Fibroblast of upper back skin (primary cell): ENCODE measurements at regions not wholly inside any gene's neighbourhood (a gene's known extent, or its start where the extent isn't known, plus 50 kb on each side); places are given as distances from the start of the nearest gene placed in this dataset.
A peak's percentile ranks its signal among the peaks of the same experiment; 100 is the strongest.

Experiments used
- DNase-seq: peaks from one replicate; pipeline ENCODE4 v3.0.0-alpha.2; 2013

DNA sequence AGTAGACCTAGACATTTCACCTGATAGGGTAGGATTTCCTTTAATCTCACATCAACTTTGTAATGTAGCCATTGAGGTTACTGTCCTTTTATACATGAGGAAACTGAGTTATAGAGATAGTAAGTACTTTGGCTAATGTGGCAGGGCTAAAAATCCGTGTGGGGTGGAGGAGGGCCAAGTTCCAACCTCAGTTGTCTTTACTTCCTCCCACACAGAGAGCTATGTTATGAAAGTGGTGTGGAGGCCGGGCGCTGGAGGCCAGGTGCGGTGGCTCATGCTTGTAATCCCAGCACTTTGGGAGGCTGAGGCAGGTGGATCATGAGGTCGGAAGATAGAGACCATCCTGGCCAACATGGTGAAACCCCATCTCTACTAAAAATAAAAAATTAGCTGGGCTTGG, 173.3 kb downstream of the PALM2AKAP2 start:
- no peak for DNase-seq

DNA sequence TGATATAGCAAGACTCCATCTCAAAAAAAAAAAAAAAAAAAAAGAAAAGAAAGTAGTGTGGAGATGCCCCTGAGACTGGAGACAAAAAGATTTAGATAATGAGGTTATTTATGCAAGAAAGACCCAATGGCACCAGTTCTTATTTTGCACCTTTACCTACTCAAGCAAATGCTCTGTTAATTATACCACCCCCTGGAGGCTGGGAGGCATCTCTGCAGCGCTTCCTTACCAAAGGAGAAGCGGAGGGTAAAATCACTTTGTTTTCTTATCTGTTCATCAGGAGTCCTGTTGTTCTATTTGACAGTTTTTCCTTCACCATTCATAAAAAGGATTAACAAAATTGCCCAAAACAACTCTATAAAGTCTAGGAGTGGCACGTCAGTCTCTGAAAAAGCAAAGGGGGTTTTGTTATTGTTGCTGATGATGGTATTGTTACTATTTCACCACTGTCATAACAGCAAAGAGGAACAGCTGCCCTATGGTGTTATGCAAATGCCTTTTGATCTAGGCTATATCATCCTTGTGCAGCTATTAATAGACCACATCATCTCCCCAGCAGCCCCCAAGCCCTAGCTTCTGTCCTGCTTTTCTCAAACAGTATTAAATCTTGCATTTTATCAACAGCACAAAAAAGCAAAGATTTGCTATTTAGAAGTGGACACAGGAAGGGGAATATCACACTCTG, 174.0 kb downstream of the PALM2AKAP2 start:
- no peak for DNase-seq

DNA sequence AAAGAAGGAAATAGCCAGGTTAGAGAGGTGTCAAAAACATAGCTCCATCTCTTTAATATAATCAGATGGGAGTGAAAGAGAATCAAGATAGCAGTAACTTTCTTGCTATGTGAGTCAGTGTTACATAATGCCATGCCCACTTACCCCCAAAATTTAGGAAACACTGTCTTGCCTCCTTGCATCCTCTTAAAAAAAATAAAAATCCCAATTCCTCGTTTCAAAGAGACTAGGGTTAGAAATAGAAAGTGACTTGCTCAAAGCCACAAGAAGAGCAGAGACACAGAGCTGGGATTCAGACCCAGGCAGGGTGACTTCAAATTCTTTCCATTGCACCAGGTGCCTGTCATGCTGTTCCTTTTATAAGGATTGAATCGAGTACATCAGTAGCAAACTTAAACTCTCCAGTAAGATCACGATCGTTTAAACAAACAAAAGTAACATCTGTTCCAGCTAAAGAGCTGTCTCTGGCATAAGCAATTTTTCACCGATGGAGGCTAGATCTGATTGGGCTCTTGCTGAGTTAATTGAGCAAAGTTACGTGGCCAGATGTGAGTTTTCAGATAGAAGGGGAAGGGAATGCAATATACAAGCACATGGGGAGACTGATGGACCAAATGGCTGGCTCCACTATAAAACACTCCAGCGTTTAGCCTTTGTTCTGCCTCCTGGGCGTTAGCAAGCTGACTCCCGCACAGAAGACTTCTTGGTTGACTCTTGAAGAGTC, 176.9 kb downstream of the PALM2AKAP2 start:
- DNase-seq = peak; percentile 34

DNA sequence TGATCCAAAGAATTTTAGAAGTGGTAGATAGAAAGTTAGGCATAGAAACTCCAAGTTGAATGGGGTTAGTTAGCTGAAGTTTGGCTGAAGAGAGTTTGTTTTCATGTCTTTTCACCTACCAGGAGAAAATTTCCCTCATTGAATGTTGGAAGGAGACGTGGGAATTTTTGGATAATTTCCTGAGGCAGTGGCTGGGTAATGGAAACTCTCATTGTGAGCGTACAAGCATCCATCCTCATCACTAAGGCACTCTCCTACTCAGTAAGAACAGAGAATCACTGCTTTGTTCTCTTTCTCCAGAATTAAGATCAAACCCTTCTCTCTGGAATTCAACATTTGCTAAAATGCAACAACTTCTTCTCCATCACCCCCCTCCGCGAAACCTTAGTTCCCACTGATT, 179.7 kb downstream of the PALM2AKAP2 start:
- DNase-seq = no peak

DNA sequence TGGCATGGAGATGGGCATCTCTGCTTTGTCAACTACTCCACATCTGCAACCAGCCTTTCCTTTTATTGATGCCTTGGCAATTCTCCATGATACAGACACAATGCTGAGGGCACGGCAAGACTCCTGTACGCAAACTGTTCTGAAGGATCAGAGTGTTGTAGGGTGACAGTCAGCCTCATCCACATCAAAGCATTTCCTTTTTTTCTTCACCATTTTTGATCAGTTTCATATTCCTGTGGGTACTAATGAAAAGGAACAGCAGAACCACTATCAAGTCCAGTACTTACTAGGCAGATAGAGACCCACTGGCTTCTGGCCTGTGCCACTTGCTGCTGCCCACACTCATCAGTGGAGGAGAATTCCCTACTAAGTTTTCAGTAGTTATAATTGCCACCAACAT, 181.6 kb downstream of the PALM2AKAP2 start:
- no peak for DNase-seq

DNA sequence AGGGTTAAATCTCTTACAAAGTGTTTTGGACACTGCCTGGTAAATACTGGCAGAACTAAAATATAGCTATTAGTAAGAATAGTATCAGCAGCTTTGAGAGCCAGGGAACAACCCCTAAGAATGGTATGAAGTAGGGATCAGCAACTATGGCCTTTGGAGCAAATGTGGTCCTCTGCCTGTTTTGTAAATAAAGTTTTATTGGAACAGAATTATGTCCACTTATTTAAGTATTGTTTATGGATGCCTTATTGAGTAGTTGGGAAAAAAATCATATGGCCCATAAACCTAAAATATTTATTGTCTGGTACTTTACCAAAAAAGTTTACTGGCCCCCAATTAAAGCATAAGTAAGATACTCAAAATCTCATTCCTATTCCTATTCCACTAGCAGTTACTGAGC, 182.2 kb downstream of the PALM2AKAP2 start:
- no peak for DNase-seq

DNA sequence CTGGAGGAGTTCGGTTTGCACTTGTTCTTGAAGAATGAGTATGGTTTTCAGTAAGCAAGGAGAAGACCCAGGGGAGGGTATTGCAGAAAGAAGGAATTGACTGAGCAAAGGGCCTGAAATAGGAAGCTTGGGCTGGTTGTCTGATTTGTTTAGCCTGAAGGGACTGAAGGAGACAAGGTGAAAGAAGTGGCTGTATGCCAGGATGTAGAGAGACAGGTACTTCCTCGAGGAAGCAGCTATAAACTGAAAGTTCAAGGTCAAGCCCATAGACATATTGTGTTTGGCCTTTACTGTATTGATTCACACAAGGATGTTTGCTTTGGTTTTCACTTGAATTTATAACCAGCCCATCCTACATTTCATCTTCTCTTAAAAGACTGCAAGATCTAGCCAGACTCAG, 183.1 kb downstream of the PALM2AKAP2 start:
- DNase-seq = no peak

DNA sequence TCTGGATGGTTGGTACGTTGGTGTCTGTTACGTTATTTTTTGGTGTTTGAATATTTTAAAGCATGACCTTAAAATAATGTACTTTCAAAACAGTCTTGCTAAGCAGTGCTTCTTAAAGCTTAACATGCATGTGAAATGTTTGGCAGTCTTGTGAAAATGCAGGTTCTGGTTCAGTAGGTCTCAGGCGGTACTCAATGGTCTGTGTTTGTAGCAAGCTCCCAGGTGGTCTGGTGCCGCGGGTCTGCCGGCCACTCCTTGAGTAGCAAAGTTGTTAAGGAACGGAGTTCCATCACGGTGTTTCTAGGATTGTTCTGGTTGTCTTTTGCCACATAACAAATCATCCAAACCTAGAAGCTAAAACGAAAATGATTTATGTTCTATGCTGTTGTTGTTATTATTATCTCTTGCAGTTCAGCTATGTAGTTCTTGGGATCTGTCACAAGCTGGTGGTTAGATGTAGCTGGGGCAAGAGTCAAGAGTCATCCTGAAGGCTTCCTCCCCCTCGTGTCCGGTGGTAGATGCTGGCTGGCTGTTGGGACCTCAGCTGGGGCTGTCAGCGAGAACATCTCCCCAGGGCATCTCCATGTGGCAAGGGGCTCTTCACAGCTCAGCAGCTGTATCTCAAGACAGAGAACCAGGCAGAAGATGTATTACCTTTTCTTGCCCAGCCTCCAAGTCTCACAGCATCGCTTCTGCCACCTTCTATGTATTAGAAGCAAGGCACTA, 186.8 kb downstream of the PALM2AKAP2 start:
- no peak for DNase-seq

DNA sequence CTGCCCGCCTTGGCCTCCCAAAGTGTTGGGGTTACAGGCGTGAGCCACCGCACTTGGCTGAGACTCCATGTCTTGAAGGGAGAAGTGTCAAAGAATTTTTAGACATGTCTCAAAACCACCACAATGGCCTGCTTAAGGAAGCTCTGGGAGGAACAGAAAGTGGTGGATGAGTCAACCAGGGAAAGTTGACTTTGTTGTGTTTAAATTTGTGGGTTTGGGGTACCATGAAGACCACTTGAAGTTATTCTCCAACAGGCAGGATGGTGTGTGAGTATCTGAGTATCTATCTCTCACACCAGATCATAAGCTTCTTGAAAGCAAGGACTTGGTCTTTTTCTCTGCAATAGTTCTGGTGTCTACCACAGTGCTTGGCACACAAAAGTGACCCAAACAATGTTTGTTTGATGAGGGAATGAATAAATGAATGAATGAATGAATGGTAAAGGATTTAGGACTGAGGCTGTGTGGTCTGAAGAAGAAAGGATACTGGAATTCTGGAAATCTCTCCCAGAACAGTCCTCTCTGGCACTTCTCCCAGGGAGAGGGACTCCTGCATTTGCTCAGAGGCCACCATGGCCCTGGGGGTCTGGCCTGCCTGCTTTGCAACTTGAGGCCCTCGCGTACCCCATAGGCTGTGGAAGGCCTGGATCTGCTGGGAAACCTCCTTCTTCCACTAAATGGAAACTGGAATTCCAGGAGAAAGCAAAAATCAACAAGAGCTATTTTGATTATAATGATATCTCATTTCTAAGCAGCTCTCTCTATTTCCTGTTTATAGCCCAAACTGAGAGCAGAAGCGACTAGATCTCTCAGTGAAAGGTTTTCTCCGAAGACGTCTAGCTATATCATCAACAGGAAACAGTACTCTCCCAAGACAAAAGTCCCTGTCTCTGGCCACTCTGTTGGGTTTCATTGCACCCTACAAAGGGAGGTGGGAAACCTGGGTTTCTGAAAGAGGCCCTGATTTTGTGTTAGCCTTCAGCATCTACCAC, 187.9 kb downstream of the PALM2AKAP2 start:
- no peak for DNase-seq

DNA sequence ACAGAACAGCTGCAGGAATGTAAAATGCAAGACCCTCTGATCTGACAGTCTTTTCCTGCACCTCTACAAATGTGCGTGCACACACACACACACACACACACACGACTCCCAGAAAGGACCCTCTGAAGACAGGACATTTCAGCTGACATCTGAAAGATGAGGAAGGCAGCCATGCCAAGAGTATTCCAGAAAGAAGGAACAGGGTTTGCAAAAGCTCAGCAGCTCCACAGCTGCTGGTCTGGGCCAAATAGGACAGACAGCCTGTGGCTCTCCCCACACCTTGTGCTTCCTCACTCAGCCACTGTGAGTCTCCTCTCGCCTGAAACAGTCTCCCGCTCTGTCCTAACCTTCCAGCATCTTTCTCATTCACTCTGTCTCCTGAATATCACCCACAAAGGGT, 189.0 kb downstream of the PALM2AKAP2 start:
- DNase-seq = peak; percentile 49

DNA sequence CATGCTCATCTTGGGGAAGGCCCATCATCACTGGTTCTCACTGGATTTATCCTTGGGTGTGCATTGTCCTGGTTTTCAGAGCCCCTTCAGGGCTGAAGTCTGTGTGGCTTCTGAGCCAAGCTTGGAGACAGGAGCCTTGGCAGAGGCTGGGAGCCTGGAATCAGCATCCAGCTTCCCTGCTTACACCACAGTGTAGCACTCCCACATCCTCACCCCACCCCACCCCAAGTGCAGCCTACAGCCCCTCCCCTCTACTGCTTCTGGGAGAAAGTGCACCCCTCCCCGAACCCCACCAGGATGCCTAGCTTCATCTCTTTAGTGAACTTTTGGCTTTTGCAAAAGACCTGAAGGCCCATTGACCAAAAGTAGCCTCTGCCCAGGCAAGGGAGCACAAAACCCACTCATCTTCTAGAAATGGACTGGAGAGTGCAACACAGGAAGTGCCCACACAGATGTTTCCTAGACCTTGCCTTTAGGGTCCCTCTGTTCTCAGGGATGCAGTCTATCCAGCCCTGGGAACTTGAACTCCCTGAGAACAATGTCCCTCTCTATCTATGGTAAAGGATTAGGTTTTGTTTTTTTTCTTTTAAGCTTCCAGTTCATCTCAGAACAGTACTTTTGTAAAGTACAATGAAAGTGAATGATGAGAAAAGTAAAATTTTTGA, 189.7 kb downstream of the PALM2AKAP2 start:
- no peak for DNase-seq

DNA sequence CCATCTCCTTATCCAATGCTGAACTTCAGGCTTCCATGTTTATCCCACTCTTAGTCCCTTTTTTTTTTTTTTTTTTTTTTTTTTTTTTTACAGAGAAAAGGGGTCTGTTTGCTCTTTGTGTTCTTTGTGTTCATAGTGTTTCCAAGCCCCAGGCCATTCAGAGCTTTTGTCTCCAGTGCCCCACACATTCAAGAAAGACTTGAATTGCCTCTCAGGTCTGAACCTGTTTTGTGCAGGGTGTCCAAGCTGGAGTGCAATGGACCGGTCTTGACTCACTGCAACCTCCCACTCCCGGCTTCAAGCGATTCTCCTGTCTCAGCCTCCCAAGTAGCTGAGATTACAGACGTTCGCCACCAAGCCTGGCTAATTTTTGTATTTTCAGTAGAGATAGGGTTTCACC, 191.2 kb downstream of the PALM2AKAP2 start:
- DNase-seq = no peak

DNA sequence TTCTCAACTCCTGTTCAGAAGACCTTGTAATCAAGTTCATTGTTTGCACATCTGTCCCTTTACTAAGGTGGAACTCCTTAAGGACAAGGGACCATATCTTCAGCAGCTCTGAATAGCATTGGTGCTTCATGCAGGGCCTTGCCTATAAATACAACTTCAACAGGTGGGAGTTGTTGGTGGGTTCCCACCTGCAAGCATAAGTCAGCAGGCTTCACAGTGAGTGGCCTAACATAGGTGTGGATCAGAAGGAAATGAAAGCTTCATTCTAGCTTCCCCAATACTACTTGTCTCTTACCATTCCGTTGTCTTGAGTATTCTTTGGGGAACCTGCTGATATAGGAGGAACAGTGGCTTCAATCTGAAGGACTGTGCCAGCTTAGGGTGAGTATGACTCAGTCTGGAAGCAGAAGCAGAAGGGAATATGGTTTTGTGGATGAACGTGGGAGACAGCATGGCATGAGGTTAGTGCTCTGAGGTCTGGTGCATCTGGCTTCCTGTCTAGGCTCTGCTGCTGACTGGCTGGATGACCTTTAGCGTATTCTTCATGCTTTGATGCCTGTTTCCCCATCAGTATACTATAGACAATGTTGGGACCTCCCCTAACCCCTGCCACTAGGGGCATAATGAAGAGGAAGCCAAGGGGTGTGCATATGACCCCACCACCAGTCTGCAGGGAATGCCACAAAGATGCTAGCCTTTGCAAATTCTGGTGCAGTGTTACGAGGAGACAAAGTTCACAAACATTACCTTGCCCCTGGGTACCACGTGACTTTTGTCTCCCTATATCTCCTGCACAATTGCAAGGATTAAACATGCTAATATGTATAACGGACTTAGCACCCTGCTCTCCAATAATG, 192.3 kb downstream of the PALM2AKAP2 start:
- DNase-seq = no peak

DNA sequence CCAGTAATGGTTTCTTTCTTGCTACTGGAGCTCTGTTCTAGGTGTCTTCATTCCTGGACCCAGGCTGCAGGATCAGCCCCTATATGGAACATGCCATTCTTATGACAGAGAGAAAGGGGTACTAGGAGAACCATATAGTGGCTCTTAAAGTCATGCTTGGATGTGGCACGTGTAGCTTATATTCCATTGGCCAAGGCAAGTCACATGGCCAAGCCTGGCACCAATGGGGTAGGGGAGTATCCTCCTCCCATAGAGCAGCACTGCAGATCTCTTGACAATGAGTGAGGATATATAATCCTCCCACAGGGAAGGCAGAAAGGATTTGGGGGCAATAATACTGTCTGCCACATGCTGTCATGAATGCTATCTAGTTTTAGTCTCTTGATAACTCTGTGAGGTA, 193.3 kb downstream of the PALM2AKAP2 start:
- no peak for DNase-seq

DNA sequence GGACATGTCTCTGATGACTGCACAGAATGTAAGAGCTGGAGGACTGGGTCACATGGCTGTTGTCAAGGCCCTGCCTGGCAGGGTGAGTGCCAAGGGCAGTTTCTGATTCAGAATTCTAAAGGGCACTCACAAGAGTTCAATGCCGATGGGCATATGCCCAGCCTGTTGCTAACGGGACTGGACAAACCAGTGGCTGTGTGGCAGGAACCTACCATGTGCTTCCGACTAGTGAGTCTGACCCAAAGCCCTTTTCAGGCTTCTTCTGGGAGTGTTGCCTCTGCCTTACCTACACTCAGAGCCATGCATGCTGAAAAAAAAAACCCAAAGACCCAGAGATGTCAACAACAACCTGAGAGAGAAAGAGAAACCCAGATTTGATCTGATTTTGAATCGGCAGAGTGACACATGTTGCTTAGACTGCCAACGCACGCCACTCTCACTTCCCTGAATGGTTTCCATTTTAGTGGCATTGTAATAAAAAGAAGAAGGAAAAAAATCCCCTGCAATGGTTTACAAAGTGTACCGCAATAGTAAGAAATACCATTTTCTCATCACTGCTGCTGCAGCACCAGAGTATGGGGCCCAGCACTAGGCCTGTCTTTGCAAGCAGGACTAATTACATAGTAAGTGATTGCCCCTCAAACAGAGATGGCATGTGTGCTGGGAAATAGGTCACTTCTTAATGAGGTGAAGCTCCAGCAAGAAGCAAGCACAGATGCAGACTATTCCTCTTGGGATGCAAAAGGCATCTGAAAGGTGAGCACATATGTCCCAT, 194.3 kb downstream of the PALM2AKAP2 start:
- no peak for DNase-seq

DNA sequence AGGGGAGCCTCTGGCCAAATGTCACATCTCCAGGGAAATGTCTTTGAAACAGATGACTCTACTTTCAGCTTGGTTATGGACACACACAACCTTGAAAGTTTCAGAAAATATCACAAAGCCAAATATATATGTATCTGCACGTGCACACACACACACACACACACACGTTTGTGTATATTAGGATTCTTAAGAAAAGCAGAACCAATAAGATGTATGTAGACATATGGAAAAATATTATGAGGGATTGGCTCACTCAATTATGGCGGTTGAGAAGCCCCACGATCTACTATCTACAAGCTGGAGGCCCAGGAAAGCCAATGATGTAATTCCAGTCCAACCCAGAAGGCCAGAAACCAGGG, 194.9 kb downstream of the PALM2AKAP2 start:
- DNase-seq = no peak

DNA sequence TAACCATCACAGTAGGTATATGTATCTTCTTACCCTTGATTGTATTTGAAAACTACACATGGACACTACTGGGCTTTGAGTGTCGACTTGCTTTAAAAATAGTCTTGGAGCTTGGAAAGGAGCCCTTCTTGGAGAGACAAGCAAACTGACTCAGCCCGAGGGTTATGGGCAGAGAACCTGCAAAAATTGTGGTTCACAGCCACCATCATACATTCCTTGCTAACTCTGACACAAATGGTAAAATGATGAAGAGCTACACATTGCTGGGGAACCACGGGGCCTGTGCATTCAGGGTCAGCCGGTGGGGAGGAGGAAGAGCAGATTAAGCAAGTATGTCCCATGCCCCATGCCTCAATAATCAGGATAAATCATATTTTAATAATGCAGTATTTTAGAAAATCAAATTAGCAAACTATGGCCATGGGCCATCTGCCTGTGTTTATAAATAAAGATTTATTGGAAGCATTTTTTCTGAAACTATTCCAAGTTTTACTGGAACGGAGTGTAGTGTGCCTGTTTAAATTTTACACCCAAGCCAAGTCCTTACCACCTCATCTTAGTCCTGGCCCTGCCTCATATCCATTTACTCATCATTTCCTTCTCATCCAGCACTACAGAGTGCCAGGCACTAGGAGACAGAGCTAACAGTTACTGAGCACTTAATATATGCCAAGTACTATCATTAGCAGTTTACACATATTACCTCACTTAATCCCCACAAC, 195.7 kb downstream of the PALM2AKAP2 start:
- peak; percentile 93 for DNase-seq

DNA sequence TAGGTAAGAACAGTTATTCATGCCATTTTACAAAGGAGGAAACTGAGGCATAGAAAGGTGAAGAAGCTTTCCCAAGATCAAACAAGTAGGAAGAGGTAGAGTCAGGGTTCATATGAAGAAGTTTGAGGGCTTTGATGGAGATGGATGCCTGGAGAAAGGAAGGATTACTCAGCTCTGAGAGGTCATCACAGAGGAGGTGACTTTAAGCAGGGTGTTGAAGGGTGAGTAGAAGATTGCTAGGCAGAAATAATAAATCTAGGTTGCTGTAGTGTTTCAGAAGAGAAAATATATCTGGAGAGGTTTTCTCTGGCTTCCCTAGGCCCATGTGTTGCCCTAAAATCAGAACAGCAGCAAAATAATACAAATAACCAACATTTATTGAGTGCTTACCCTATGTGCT, 196.3 kb downstream of the PALM2AKAP2 start:
- DNase-seq = no peak

DNA sequence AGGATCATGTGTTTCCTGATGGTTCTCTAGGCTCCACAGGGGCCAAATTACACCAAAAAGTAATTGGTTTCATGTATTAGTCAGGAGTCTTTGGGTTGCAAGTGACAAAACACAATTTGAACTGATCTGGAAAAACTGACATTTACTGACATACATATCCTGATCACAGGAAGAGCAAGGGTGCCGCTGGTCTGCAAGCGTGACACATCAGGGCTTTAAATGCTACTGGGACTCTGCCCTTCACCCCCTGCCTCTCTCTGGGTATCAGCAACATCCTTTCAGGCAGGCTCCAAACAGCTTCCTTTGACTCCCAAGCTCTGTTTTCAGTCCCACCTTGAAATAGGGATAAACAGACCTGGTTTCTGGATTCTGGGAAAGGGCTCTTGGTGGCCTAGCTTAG, 197.5 kb downstream of the PALM2AKAP2 start:
- no peak for DNase-seq

DNA sequence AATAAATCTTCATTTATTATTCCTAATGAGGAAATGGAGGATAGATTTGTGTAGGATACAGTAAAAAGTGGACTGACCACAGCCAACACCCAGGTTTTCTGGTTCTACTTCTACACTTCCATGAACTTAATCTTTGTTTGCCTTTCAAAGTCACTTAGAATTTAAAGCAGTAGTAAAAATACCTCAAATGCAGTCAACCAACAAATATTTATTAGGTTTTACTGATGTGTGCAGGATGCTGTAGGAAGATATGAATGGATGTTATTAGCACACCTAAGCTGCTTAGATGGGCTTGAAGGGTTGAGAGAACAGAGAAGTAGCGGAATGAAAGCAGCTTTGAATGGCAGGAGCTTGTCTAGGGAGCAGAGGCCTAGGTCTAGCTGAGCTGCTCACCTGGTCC, 201.1 kb downstream of the PALM2AKAP2 start:
- no peak for DNase-seq
